NCI-H2196 treated with DMSO at 0.1 percent for 48 hours (cell line): ENCODE measurements at regions not wholly inside any gene's neighbourhood (a gene's known extent, or its start where the extent isn't known, plus 50 kb on each side); places are given as distances from the start of the nearest gene placed in this dataset.

ENCODE experiments used
- DNase-seq: peaks from one replicate; lab custom pipeline; 2025; ENCODE audit not compliant: unreplicated experiment; lab: John Stamatoyannopoulos, UW

DNA sequence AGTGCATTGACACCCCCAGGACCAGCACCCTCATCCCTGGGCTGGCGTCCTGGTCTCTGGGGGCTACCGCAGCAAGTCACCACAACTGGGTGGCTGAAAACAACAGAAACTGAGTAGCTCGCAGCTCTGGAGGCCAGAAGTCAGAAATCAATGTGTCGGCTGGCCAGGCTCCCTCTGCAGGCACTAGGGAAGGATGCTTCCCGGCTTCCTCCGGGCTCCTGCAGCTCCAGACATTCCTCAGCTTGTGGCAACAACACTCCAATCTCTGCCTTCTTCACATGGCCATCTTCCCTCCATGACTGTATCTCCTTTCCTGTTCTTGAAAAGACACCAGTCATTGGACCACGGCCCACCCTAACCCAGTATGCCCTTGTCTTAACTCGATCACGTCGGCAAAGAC lies 224.2 kb downstream of the NPHP4 start:
- no peak for DNase-seq

GRCh38 chr1:5766996-5767395 lies 225.2 kb downstream of the NPHP4 start:
- peak; percentile 34 for DNase-seq

- peak; percentile 35 for DNase-seq
Observed at GRCh38 chr1:5765997-5766913, 226.0 kb downstream of the NPHP4 start.

GRCh38 chr1:5765483-5765882 lies 226.7 kb downstream of the NPHP4 start:
- DNase-seq = no peak

DNA sequence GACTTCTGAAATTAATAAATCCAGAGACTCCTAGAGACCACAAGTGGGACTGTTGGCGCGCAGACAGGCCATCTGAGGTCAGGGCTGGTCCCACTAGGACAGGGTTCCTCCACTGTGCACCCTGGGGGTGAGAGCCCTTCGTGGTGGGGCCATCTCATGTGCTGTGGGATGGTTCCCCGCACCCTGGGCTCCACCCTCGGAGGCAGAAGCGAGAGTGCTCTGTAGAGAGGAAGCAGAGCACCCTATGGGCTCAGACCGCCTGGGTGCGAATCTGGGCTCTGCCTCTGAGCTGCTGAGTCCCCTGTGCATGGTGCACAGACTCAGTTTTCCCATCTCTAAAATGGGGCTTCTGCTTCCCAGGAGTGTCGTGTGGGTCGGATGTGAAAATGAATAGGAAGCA lies 227.3 kb downstream of the NPHP4 start:
- no peak for DNase-seq

DNA sequence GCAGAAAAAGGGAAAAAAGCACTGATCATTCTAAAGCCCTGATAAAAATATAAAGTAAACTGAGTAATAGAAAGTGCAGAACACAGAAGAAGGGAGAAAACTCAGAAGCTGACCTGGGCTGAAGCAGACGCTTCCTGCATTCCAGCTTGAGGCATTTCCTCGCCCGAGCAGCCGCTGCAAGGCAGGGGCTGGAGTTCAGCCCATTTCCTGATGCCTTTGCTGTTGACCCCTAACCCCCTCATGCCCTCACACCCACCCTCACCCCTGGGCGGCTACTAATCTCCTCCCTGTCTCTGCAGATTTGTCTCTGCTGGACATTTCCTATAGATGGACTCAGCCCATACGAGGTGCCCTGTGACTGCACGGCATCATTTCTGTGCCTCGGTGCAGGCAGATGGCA lies 227.8 kb downstream of the NPHP4 start:
- no peak for DNase-seq

DNA sequence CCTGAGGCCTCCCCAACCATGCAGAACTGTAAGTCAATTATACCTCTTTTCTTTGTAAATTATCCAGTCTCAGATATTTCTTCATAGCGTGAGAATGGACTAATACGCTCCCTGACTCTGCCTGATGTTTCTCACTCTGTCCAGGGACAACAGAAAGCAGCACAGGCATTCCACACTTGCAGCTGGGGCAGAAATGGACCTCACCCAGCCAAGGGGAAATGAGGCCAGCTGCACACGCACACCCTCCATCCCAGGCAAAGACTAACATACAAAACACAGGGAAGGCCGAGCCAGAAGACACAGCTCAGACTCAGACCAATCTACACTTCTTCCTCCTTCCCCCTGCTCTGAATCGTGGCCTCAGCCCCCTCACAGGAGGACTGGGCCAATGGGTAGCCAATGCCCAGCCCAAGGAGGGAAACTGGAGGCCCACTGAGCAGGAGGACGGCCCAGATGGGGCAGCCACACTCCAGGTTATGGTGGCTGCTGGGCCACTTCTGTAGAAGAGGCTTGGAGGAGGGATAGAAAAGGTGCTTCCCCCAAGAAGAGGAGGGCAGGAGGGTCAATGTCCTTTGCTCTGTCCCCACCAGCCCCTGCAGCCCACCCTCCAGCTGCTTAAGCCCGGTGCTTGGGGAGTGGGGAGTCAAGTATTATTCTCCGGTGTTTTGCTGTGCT lies 228.4 kb downstream of the NPHP4 start:
- no peak for DNase-seq

- DNase-seq = no peak
Observed at GRCh38 chr1:5758859-5759578, 233.2 kb downstream of the NPHP4 start.

DNA sequence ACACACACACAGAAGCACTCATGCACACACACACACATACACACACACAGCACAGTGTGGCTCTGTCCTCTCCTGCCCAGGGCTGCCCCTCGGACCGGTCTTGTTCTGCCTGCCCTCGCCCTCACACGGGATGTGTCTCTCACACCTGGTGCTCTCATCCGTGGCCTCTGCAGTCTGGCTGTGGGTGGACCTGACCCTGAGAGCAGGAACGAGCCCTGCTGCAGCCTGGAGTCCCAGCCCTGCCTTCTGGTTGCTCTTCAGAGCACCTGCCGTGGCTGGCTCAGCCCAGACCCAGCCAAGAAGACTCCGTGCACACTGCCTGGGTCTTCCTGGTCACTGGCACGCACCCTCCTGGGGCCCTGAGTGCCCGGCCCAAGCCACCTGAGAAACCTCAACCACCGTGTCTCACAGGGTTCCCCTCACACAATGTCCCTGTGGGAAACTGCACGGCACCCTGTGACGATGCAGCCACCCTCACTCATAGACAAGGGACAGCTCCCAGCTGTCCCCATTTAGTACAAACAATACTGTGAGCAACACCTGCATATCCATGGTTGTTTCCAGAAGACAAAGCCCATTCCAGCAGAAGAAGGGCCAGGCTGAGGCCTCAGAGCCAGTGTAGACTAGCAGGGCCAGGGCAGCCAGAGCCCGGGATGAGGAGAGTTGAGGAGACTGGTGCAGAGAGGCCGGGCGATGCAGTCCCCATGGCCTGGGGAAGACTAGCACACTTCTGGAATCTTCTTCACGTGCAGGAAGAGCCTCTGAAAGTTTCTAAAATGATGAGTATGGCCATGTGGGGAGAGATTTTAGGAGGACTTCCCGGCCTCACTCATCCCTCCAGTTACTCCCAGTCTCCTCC lies 234.0 kb downstream of the NPHP4 start:
- DNase-seq = peak; percentile 72

DNA sequence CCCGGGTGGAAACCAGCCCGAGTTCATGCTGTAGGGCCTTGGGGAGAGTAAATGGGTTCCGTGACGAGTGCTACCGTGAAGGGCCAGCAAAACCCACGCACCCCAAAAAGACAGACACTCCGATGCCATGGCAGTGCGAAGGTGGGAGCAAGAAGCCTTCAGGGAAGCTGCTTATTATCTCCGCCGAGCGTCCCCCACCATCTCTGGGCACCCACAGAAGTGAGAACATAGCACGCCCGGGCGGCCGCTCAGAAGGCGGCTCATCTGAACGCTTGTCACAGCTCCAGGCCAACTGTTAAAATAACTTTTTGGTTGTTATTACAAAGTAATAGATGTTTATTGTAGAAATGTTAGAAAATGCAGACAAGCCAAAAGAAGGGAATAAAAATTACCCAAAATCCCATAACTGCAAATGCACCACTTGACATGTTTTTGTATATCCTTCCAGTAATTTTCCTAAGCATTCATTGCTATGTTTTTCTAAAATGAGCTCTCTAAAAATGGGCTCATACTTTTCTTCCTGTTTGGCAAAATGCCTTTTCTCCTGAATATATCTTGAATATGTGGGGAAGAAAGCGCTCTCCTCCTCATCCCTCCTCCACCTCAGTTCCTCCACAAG lies 234.9 kb downstream of the NPHP4 start:
- no peak for DNase-seq

GRCh38 chr1:5756434-5757186 lies 235.6 kb downstream of the NPHP4 start:
- no peak for DNase-seq

DNA sequence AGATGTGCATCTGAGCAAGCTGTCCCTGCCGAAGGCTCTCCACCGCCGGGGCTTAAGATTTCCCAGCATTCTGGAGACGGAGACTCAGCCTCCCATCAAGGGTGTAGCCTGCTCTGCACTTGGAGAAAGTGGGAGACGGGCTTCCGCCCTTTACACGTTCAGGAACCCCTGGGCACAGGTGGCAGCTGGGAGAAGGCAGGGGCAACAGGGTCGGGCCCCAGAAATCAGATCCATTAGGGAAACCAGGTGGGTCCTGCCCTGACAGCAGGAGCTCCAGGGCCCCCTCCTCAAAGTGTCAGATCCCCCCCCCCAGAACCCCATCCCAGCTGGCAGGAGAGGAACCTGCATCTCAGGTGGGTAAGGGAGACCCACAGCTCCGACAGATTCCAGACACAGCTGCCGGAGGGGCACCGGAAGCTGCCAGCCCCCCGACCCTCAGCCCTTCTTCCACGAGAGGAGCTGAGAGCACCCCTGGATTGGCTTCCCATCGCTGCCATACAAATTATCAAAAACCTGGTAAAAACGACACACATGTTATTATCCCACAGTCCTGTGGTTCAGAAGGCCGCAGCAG lies 236.6 kb downstream of the NPHP4 start:
- no peak for DNase-seq

GRCh38 chr1:5754817-5755551 lies 237.2 kb downstream of the NPHP4 start:
- DNase-seq = no peak

DNA sequence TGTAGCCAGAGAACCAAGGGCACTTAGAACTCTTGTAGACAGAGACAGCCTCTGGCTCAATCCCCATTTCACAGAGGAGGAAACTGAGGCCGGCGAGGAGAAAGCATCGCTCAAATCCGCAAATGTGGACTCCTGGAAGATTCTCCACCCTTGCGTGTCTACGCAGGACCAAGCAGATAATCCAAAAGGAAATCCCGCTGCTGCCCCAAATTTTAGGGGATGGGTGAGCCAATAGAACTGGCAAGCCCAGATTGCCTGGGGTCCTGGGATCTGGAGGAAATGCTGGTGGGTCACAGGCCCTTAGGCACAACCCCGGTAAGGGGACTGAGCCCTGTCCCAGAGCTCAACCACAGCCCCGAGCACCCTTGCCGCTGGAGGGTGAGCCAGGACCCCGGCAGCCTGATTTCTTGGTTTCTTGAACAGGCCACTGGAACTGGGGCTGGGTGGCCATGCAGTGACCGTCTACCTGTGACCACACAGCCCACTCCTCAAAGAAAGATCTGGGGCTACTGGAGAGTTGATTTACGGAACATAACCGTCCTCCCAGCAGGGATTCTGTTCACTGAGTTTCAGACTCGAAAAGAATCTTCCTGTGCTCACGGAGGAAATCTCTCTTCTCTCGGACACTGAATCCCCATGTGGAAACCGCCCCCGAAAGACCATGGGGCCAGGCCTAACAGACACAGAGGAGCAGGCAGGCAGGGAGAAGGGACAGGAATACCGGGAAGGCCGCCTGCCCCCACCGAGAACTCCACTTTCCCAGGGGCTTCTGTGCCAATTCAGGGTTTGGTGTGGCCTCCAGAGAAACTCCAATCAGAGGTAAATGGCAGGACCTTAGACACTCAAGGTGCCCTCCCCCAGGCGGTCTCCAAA lies 238.4 kb downstream of the NPHP4 start:
- no peak for DNase-seq

GRCh38 chr1:5752746-5753548 lies 239.3 kb downstream of the NPHP4 start:
- DNase-seq = no peak

DNA sequence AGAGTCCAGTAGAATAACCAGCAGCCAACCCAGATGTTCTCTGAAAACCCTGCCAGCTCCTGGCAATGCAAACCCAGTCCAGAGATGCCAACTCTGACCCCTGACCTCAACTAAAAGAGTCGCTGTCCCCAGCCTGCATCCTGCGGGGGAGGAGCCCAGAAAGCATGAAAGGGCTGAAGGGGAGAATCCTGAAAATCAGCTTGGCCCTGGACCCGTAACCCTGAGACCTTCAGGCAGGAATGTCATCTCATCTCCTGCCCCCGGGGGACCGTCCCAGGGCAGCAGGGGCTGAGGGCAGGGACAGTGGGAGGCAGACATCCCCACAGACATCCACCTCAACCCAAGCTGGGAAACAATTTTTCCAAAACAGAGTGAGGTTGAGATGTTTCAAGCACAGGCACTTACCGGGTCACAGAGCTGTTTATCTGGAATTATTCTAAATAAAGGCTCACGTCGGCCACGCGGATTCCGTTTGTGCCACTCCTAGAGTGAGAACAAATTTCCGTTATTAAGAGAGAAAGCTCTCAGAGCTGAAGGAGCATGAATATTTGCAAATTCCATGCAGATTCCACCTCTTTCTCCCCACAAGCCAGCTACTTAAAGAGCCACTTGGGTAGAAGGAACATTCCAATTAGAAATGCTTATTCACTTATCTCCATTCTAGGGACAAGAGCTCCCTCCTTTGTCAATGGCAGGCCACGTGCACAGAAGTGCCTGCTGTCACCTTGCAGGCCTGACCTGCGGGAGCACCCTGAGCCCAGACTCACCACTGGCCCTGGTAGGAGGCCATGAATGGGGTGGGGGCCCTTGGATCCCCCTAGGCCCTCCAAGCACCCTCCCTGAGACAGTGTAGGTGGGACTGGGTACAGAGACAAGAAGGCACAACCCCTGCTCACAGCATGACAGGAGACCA lies 240.1 kb downstream of the NPHP4 start:
- DNase-seq = no peak
